SKM-1 treated with dmso at 0.1 percent for 144 hours (cell line): ENCODE measurements at regions not wholly inside any gene's neighbourhood (a gene's known extent, or its start where the extent isn't known, plus 50 kb on each side); places are given as distances from the start of the nearest gene placed in this dataset.

Source experiments
- DNase-seq: peaks from one replicate; lab custom pipeline; 2025; ENCODE audit not compliant: unreplicated experiment; lab: John Stamatoyannopoulos, UW

GRCh38 chr13:90089051-90089450 is 1258.4 kb upstream of the MIR17HG start:
- no peak for DNase-seq

- DNase-seq, result peak; percentile 53
Measured at GRCh38 chr13:90091611-90092010, 1255.9 kb upstream of the MIR17HG start.

GRCh38 chr13:90094357-90094756 is 1253.1 kb upstream of the MIR17HG start:
- DNase-seq, result no peak

- DNase-seq, result no peak
Measured at GRCh38 chr13:90098577-90098976, 1248.9 kb upstream of the MIR17HG start.

- no peak for DNase-seq
Measured at GRCh38 chr13:90099847-90100246, 1247.6 kb upstream of the MIR17HG start.

GRCh38 chr13:90103099-90103784 is 1244.2 kb upstream of the MIR17HG start:
- DNase-seq, result no peak

- DNase-seq, result no peak
Measured at GRCh38 chr13:90104764-90105163, 1242.7 kb upstream of the MIR17HG start.

GRCh38 chr13:90105276-90105675 is 1242.2 kb upstream of the MIR17HG start:
- DNase-seq, result peak; percentile 7

- DNase-seq, result no peak
Measured at GRCh38 chr13:90105849-90106496, 1241.5 kb upstream of the MIR17HG start.

GRCh38 chr13:90107661-90108060 is 1239.8 kb upstream of the MIR17HG start:
- DNase-seq, result no peak

GRCh38 chr13:90108547-90108946 is 1238.9 kb upstream of the MIR17HG start:
- no peak for DNase-seq

- DNase-seq, result no peak
Measured at GRCh38 chr13:90116121-90116520, 1231.4 kb upstream of the MIR17HG start.

GRCh38 chr13:90118467-90119071 is 1228.9 kb upstream of the MIR17HG start:
- DNase-seq, result no peak

- DNase-seq, result no peak
Measured at GRCh38 chr13:90120026-90120425, 1227.5 kb upstream of the MIR17HG start.

GRCh38 chr13:90121784-90122183 is 1225.7 kb upstream of the MIR17HG start:
- DNase-seq, result no peak

- DNase-seq, result no peak
Measured at GRCh38 chr13:90122531-90122930, 1225.0 kb upstream of the MIR17HG start.

- no peak for DNase-seq
Measured at GRCh38 chr13:90135558-90135957, 1211.9 kb upstream of the MIR17HG start.

GRCh38 chr13:90142251-90142650 is 1205.2 kb upstream of the MIR17HG start:
- DNase-seq, result no peak

GRCh38 chr13:90154311-90154960 is 1193.1 kb upstream of the MIR17HG start:
- DNase-seq, result no peak

- no peak for DNase-seq
Measured at GRCh38 chr13:90156390-90156789, 1191.1 kb upstream of the MIR17HG start.

GRCh38 chr13:90168953-90169352 is 1178.5 kb upstream of the MIR17HG start:
- DNase-seq, result no peak

GRCh38 chr13:90170208-90170607 is 1177.3 kb upstream of the MIR17HG start:
- no peak for DNase-seq
